Smooth muscle cell (in vitro differentiated cells): ENCODE measurements at regions not wholly inside any gene's neighbourhood (a gene's known extent, or its start where the extent isn't known, plus 50 kb on each side); places are given as distances from the start of the nearest gene placed in this dataset.

Experiments used
- DNase-seq: peaks from one replicate; lab custom pipeline; 2025; ENCODE audit not compliant: unreplicated experiment; lab: John Stamatoyannopoulos, UW
- H2AFZ ChIP-seq: fragments of 200-600 bp; sonication (generic); 2 replicates; pipeline ENCODE4 v1.6.0; 2016; ENCODE audit warnings: antibody characterized with exemption, low read depth, mild to moderate bottlenecking
- H3F3A ChIP-seq: fragments of 200-600 bp; sonication (generic); 2 replicates; pipeline ENCODE4 v1.6.0; 2017; ENCODE audit warnings: antibody characterized with exemption, low read depth
- H3K27ac ChIP-seq: fragments of 200-600 bp; sonication (generic); 2 replicates; pipeline ENCODE4 v1.5.1; 2016; ENCODE audit warnings: low read depth, mild to moderate bottlenecking
- H3K27me3 ChIP-seq: fragments of 200-600 bp; sonication (generic); 2 replicates; pipeline ENCODE4 v1.6.1; 2016; ENCODE audit warnings: low read depth, mild to moderate bottlenecking
- H3K36me3 ChIP-seq: fragments of 200-600 bp; sonication (generic); 2 replicates; pipeline ENCODE4 v1.5.1; 2016; ENCODE audit warnings: low read depth
- H3K4me1 ChIP-seq: fragments of 200-600 bp; sonication (generic); 2 replicates; pipeline ENCODE4 v1.5.1; 2016; ENCODE audit warnings: low read depth
- H3K4me2 ChIP-seq: fragments of 200-600 bp; sonication (generic); 2 replicates; pipeline ENCODE4 v1.6.0; 2016; ENCODE audit warnings: mild to moderate bottlenecking
- H3K4me3 ChIP-seq: fragments of 200-600 bp; sonication (generic); 2 replicates; pipeline ENCODE4 v1.5.1; 2016; ENCODE audit warnings: mild to moderate bottlenecking
- H3K79me2 ChIP-seq: fragments of 200-600 bp; sonication (generic); 2 replicates; pipeline ENCODE4 v1.6.0; 2016; ENCODE audit warnings: low read depth, mild to moderate bottlenecking
- H3K9ac ChIP-seq: fragments of 200-600 bp; sonication (generic); 2 replicates; pipeline ENCODE4 v1.6.0; 2016; ENCODE audit warnings: low read depth
- H3K9me3 ChIP-seq: fragments of 200-600 bp; sonication (generic); replicated peaks from 2 replicates; pipeline ENCODE4 v1.5.1; 2016; ENCODE audit warnings: low read depth
- H4K20me1 ChIP-seq: fragments of 200-600 bp; sonication (generic); 2 replicates; pipeline ENCODE4 v1.6.0; 2016; ENCODE audit warnings: low read depth
- WGBS: methylation state at CpG from one replicate; pipeline ENCODE4 v1.1.7; 2016; ENCODE audit warnings: low lambda C conversion rate; 5-methylcytosine and 5-hydroxymethylcytosine counted together
- TF ChIP-seq, protein P1 (sequence below): fragments of 200-600 bp; sonication (generic); IDR thresholded peaks from 2 replicates; pipeline ENCODE4 v1.5.1; 2017; ENCODE audit warnings: borderline replicate concordance, mild to moderate bottlenecking, antibody characterized with exemption; ENCODE audit not compliant: insufficient read depth, poor library complexity, severe bottlenecking

DNA sequence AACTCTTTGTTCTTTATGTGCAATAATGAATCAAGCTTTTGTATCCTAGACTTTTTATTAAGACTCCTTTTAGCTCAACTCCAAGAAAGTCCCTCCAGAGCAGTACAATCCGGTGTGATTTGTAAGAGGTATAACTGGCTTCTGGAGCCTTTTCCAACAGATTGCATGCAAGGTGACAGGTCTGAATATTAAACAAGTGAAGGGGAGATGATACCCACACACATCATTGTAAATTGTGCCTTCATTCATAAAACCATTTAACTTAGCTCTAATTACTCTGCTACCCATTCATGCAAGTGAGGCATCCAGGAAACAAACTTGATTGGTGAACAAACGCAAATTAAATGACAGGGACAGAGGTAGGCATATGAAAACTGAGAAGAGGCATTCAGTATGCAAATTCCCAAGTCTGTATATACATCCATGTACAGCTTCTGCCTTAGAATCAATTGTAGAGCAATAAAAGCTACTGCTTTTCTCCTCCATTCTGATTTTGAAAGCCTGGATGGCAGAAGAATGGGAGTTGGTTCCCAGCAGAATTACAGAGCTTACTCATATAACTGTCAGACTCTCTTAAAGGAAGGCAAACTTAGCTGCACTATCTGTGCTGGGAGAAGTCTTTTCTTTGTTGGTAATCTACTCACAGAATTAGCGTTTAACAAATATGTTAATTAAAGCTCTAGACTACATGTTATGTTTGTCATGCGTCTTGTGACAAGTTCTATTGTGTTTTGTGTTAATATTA, 261.0 kb upstream of the CDH6 start:
- Histone ChIP-seq H3K79me2 (no peaks in the 10 kb centered on the region), H3F3A (no peaks in the 10 kb centered on the region), H4K20me1 (no peaks in the 10 kb centered on the region), H3K36me3 (no peaks in the 10 kb centered on the region), H3K4me2 (no peak overlapping the region), H3K9me3 (no peaks in the 10 kb centered on the region), H3K27ac (no peak overlapping the region), H3K9ac (no peak overlapping the region), H3K27me3 (no peaks in the 10 kb centered on the region), H3K4me3 (no peak overlapping the region), H3K4me1 (no peaks in the 10 kb centered on the region), H2AFZ (peak overlapping the region; percentile 21)
- TF ChIP-seq, protein P1, sequence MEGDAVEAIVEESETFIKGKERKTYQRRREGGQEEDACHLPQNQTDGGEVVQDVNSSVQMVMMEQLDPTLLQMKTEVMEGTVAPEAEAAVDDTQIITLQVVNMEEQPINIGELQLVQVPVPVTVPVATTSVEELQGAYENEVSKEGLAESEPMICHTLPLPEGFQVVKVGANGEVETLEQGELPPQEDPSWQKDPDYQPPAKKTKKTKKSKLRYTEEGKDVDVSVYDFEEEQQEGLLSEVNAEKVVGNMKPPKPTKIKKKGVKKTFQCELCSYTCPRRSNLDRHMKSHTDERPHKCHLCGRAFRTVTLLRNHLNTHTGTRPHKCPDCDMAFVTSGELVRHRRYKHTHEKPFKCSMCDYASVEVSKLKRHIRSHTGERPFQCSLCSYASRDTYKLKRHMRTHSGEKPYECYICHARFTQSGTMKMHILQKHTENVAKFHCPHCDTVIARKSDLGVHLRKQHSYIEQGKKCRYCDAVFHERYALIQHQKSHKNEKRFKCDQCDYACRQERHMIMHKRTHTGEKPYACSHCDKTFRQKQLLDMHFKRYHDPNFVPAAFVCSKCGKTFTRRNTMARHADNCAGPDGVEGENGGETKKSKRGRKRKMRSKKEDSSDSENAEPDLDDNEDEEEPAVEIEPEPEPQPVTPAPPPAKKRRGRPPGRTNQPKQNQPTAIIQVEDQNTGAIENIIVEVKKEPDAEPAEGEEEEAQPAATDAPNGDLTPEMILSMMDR, result no peak
- no peak for DNase-seq
- whole genome bisulfite sequencing, result 73% methylated on average over 4 of the region's 4 CpGs

DNA sequence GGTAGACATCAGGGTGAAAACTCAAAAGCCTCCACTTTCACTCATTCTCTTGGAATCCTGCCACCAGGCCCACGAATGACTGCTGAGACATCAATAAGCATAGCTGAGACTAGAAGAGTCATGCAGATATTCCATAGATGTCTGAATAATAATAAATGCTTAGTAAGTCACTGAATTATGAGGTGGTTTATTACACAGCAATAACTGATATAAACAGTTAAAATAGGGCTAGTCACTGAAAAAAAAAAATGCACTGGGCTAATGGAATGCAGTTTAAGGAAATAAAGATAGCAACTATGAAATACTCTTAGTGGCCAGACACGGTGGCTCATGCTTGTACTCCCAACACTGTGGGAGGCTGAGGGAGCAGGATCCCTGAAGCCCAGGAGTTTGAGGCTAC, 262.8 kb upstream of the CDH6 start:
- no peak for DNase-seq

DNA sequence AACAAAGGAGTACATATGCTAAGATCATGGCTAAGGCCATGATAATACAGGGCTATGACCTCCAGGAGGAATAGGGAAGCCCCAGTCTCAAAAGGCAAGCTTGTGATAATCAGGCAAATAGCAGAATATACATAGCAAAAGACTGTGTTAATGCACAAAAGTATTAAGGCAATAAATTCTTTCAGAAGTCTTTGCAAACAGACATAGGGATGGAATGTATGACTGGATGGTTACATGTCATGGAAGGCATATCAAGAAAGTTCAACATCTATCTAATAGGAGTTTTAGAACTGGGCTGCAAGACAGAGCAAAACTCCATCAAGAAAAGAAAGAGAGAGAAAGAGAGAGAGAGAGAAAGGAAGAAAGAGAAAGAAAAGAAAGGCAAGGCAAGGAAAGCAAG, 264.5 kb upstream of the CDH6 start:
- no peak for DNase-seq
- Histone ChIP-seq H3K4me1 (no peaks in the 10 kb centered on the region), H2AFZ (no peak overlapping the region), H4K20me1 (no peaks in the 10 kb centered on the region), H3K27me3 (no peaks in the 10 kb centered on the region), H3K9ac (no peak overlapping the region), H3K36me3 (no peaks in the 10 kb centered on the region), H3K27ac (no peak overlapping the region), H3K9me3 (no peaks in the 10 kb centered on the region), H3F3A (no peaks in the 10 kb centered on the region), H3K79me2 (no peaks in the 10 kb centered on the region), H3K4me3 (no peak overlapping the region), H3K4me2 (no peak overlapping the region)
- TF ChIP-seq, protein P1, result no peak

More for the DNA sequence above, 262.8 kb upstream of the CDH6 start:
- no peaks in the 10 kb centered on the region for H3K27me3 ChIP-seq
- WGBS, result 48% methylated on average over 2 of the region's 2 CpGs
- no peaks in the 10 kb centered on the region for H4K20me1 ChIP-seq
- H3K4me1 ChIP-seq, result no peaks in the 10 kb centered on the region
- H3K9me3 ChIP-seq, result no peaks in the 10 kb centered on the region
- no peak overlapping the region for H3K4me2 ChIP-seq
- H2AFZ ChIP-seq, result no peak overlapping the region
- no peak overlapping the region for H3K27ac ChIP-seq
- TF ChIP-seq, protein P1, result no peak
- H3K9ac ChIP-seq, result no peak overlapping the region
- H3K79me2 ChIP-seq, result no peaks in the 10 kb centered on the region
- H3F3A ChIP-seq, result no peaks in the 10 kb centered on the region
- H3K36me3 ChIP-seq, result no peaks in the 10 kb centered on the region
- no peak overlapping the region for H3K4me3 ChIP-seq

DNA sequence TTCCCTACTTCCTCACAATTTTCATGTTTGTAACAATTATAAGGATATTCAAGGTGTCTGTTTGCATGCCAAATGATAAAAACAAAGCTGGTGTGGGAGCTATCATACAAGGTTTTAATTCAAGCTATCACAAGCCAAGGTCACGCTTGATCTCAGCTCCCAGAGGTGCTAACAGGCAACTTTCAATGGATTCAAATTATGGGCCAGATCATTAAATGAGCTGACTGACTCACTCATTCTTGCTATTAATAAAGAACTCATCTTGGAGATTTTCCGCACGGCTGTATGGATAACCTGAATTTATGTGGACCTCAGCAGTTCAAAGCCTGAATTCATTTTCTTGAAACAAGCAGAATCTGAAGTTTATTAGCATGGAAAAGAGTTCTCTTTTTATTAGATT, 267.3 kb upstream of the CDH6 start:
- 92% methylated on average over 3 of the region's 3 CpGs for WGBS

More for the DNA sequence above, 267.3 kb upstream of the CDH6 start:
- Histone ChIP-seq H3K27ac (no peak overlapping the region), H3K4me3 (no peak overlapping the region), H3K36me3 (no peaks in the 10 kb centered on the region), H2AFZ (no peak overlapping the region), H3K79me2 (no peaks in the 10 kb centered on the region), H3K4me2 (no peak overlapping the region), H3K4me1 (no peaks in the 10 kb centered on the region), H3K27me3 (no peaks in the 10 kb centered on the region), H3F3A (no peaks in the 10 kb centered on the region), H3K9ac (no peak overlapping the region), H4K20me1 (no peaks in the 10 kb centered on the region), H3K9me3 (no peaks in the 10 kb centered on the region)
- TF ChIP-seq, protein P1, result no peak
- DNase-seq, result no peak
